HG03097 (cell line): ENCODE measurements at regions not wholly inside any gene's neighbourhood (a gene's known extent, or its start where the extent isn't known, plus 50 kb on each side); places are given as distances from the start of the nearest gene placed in this dataset.

ENCODE experiments used
- ATAC-seq: cut with Tn5 transposase; IDR thresholded peaks from one replicate; pipeline ENCODE4 v1.9.1; 2021; ENCODE audit not compliant: unreplicated experiment, low FRiP score

- no peak for ATAC-seq
Measured at GRCh38 chr2:118309257-118309945, 221.1 kb downstream of the INSIG2 start.

- no peak for ATAC-seq
Measured at GRCh38 chr2:118307864-118308263, 219.6 kb downstream of the INSIG2 start.

- no peak for ATAC-seq
Measured at GRCh38 chr2:118301248-118301647, 213.0 kb downstream of the INSIG2 start.

- no peak for ATAC-seq
Measured at GRCh38 chr2:118300832-118301231, 212.6 kb downstream of the INSIG2 start.

GRCh38 chr2:118296663-118297062 lies 208.4 kb downstream of the INSIG2 start:
- no peak for ATAC-seq

- no peak for ATAC-seq
Measured at GRCh38 chr2:118295592-118296390, 207.5 kb downstream of the INSIG2 start.

- no peak for ATAC-seq
Measured at GRCh38 chr2:118294063-118294462, 205.8 kb downstream of the INSIG2 start.

GRCh38 chr2:118292991-118293390 lies 204.7 kb downstream of the INSIG2 start:
- ATAC-seq, result no peak

- no peak for ATAC-seq
Measured at GRCh38 chr2:118291251-118291880, 203.1 kb downstream of the INSIG2 start.

- ATAC-seq, result no peak
Measured at GRCh38 chr2:118290411-118291250, 202.4 kb downstream of the INSIG2 start.

- ATAC-seq, result no peak
Measured at GRCh38 chr2:118279005-118279404, 190.7 kb downstream of the INSIG2 start.

- ATAC-seq, result no peak
Measured at GRCh38 chr2:118278046-118278445, 189.8 kb downstream of the INSIG2 start.

GRCh38 chr2:118274841-118275510 lies 186.7 kb downstream of the INSIG2 start:
- no peak for ATAC-seq

GRCh38 chr2:118272391-118272790 lies 184.1 kb downstream of the INSIG2 start:
- ATAC-seq, result no peak

- no peak for ATAC-seq
Measured at GRCh38 chr2:118269408-118270051, 181.3 kb downstream of the INSIG2 start.

GRCh38 chr2:118268268-118268667 lies 180.0 kb downstream of the INSIG2 start:
- no peak for ATAC-seq

GRCh38 chr2:118265873-118266455 lies 177.7 kb downstream of the INSIG2 start:
- ATAC-seq, result no peak

- no peak for ATAC-seq
Measured at GRCh38 chr2:118264232-118264990, 176.1 kb downstream of the INSIG2 start.

- ATAC-seq, result no peak
Measured at GRCh38 chr2:118257696-118258095, 169.4 kb downstream of the INSIG2 start.
